Mesothelial cell of epicardium (in vitro differentiated cells): ENCODE measurements at regions not wholly inside any gene's neighbourhood (a gene's known extent, or its start where the extent isn't known, plus 50 kb on each side); places are given as distances from the start of the nearest gene placed in this dataset.

Experiments
- DNase-seq, 2 experiments: peaks; one replicate each; pipeline ENCODE4 v3.0.0; 2021; ENCODE audit warnings: low spot score in 2 of 2; ENCODE audit not compliant: unreplicated experiment in 2 of 2
- H3K27ac Mint-ChIP-seq: 2 replicates; pipeline ENCODE4 v1.8.0; 2021; ENCODE audit warnings: mixed read lengths
- H3K27me3 Mint-ChIP-seq: 2 replicates; pipeline ENCODE4 v1.8.0; 2021; ENCODE audit warnings: low read depth, mixed read lengths
- H3K36me3 Mint-ChIP-seq: 2 replicates; pipeline ENCODE4 v1.8.0; 2021; ENCODE audit warnings: mixed read lengths
- H3K4me1 Mint-ChIP-seq: 2 replicates; pipeline ENCODE4 v1.8.0; 2021; ENCODE audit warnings: mixed read lengths
- H3K4me3 Mint-ChIP-seq: 2 replicates; pipeline ENCODE4 v1.8.0; 2021; ENCODE audit warnings: mild to moderate bottlenecking, moderate library complexity, mixed read lengths
- H3K9me3 Mint-ChIP-seq: 2 replicates; pipeline ENCODE4 v1.8.0; 2021; ENCODE audit warnings: mixed read lengths
- TF ChIP-seq, protein P1 (sequence below): fragments of 200-600 bp; sonication (generic); IDR thresholded peaks from one replicate; pipeline ENCODE4 v1.5.0; 2021; ENCODE audit warnings: antibody characterized with exemption; ENCODE audit not compliant: unreplicated experiment

DNA sequence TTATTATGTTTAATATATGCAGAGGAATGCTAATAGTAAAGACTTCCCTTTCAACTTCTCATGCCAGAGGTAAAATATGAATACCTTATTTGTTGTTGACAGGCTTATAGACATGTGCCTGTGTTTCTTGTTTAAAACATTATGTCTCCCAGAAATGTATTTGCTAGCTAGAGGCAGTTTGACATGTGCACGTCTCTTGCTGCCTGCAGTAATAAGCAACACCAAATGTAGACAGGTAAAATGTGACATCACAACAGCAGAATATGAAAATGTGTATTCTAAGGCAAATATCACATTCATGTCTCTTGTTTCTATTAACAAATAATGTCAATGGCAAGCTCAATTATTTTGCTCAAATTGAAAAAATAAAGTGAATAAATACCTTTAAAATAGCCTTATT lies 80.2 kb upstream of the NEGR1 start:
- no peak overlapping the region for H3K4me3 Mint-ChIP-seq
- peaks cover 2% of the 10 kb centered on the region for H3K27me3 Mint-ChIP-seq

DNA sequence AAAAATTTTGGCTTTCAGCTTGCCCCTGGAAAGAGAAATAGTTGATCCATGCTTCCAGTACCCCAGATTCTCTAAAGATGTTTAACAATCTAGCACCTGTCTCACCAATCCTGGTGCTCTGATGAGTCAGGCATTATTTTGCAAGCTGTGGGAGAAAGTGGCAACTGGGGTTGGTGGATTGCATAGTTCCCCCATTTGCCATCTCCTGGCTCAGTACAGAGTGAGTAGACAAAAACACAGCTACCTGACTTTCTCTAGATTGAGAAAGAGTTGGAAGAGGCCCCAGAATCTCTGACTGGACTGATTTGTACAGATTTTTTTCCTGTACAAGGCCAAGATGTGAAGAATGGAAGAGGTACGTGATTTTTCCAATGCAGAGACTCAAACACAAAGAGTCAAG lies 75.1 kb upstream of the NEGR1 start:
- Mint-ChIP-seq H3K4me1 (no peaks in the 10 kb centered on the region), H3K27me3 (no peaks in the 10 kb centered on the region), H3K4me3 (no peak overlapping the region), H3K36me3 (no peaks in the 10 kb centered on the region), H3K27ac (no peak overlapping the region), H3K9me3 (peaks cover 2% of the 10 kb centered on the region)
- DNase-seq: no peak
- TF ChIP-seq, protein P1, sequence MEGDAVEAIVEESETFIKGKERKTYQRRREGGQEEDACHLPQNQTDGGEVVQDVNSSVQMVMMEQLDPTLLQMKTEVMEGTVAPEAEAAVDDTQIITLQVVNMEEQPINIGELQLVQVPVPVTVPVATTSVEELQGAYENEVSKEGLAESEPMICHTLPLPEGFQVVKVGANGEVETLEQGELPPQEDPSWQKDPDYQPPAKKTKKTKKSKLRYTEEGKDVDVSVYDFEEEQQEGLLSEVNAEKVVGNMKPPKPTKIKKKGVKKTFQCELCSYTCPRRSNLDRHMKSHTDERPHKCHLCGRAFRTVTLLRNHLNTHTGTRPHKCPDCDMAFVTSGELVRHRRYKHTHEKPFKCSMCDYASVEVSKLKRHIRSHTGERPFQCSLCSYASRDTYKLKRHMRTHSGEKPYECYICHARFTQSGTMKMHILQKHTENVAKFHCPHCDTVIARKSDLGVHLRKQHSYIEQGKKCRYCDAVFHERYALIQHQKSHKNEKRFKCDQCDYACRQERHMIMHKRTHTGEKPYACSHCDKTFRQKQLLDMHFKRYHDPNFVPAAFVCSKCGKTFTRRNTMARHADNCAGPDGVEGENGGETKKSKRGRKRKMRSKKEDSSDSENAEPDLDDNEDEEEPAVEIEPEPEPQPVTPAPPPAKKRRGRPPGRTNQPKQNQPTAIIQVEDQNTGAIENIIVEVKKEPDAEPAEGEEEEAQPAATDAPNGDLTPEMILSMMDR: no peak

More for the DNA sequence above, 80.2 kb upstream of the NEGR1 start:
- no peaks in the 10 kb centered on the region for H3K36me3 Mint-ChIP-seq
- no peak overlapping the region for H3K27ac Mint-ChIP-seq
- DNase-seq: no peak
- TF ChIP-seq, protein P1: no peak
- H3K9me3 Mint-ChIP-seq: peaks cover 2% of the 10 kb centered on the region
- no peaks in the 10 kb centered on the region for H3K4me1 Mint-ChIP-seq

DNA sequence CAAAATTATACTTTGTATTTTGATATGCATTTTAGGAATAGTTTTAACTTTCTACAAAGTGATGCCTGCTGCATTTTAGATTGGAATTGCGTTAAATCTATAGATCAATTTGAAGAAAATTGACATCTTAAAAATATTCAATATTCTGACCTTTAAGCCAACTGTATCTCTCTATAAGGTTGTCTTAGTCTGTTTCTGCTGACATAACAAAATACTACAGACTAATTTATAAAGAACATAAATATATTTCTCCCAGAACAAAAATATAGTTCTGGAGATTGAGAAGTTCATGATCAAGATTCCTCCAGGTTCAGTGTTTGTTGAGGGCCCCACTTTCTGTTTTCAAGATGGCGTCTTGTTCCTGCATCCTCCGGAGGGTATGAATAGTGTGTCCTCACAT lies 73.6 kb upstream of the NEGR1 start:
- TF ChIP-seq, protein P1: no peak
- Mint-ChIP-seq H3K4me1 (no peaks in the 10 kb centered on the region), H3K36me3 (no peaks in the 10 kb centered on the region), H3K27ac (no peak overlapping the region), H3K9me3 (peaks cover 2% of the 10 kb centered on the region), H3K27me3 (peaks cover 2% of the 10 kb centered on the region), H3K4me3 (no peak overlapping the region)
- DNase-seq: no peak

DNA sequence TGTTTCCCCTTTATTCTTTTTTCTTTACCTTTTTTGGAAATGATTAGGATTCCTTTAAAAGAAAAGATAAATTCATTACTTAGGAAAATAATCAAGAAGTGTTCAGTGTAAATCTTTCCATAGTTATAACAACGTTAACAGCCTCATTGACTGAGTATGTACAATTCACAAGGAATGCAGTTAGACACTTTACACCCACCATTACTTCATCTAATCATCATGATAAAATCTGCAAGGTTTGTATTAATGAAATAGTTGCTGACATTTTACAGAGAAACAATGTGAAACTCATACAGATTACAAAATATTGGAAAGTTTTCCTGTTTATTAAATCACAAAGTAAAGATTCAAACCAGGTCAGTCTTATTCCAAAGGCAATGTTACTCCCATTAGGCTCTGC lies 59.3 kb upstream of the NEGR1 start:
- TF ChIP-seq, protein P1: no peak
- Mint-ChIP-seq H3K27me3 (peaks cover 1% of the 10 kb centered on the region), H3K9me3 (no peaks in the 10 kb centered on the region), H3K27ac (no peak overlapping the region), H3K4me3 (no peak overlapping the region), H3K4me1 (no peaks in the 10 kb centered on the region), H3K36me3 (no peaks in the 10 kb centered on the region)
- DNase-seq: no peak

DNA sequence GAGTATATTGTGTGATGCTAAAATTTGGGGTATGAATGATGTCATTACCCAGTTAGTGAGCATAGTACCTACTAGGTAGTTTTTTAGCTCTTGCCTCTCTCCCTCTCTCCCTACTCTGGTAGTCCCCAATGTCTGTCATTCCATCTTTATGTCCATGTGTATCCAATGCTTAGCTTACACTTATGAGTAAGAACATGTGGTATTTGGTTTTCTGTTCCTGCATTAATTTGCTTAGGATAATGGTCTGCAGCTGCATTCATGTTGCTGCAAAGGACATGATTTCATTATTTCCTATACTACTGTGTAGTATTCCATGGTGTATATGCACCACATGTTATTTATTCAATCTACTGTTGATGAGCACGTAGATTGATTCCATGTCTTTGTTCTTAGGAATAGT lies 54.4 kb upstream of the NEGR1 start:
- H3K36me3 Mint-ChIP-seq: no peaks in the 10 kb centered on the region
- TF ChIP-seq, protein P1: no peak
- H3K4me3 Mint-ChIP-seq: no peak overlapping the region
- DNase-seq: no peak
- no peaks in the 10 kb centered on the region for H3K4me1 Mint-ChIP-seq
- H3K9me3 Mint-ChIP-seq: no peaks in the 10 kb centered on the region
- no peak overlapping the region for H3K27ac Mint-ChIP-seq
- no peaks in the 10 kb centered on the region for H3K27me3 Mint-ChIP-seq
